Naive thymus-derived CD4-positive, alpha-beta T cell (primary cell): ENCODE measurements at regions not wholly inside any gene's neighbourhood (a gene's known extent, or its start where the extent isn't known, plus 50 kb on each side); places are given as distances from the start of the nearest gene placed in this dataset.

ENCODE experiments used
- ATAC-seq: fragments of 150-1000 bp; cut with Tn5 transposase; 2 replicates; pipeline ENCODE4 v1.10.0; 2021; ENCODE audit warnings: mild to moderate bottlenecking, moderate library complexity
- CTCF ChIA-PET: fragments of 350-600 bp; sonication (Branson Sonifier 250); formaldehyde crosslinking; loops from one replicate; lab custom pipeline; 2021; ENCODE audit warnings: antibody characterized with exemption; lab: Charles Lee
- POLR2A ChIA-PET: fragments of 350-600 bp; sonication (Branson Sonifier 250); formaldehyde crosslinking; loops from one replicate; lab custom pipeline; 2021; ENCODE audit warnings: antibody characterized with exemption, inconsistent platforms; lab: Charles Lee
- DNase-seq, 9 donors: peaks; one replicate each; pipeline versions ENCODE4 v3.0.0 to v3.0.0-alpha.2; 2020 to 2022; ENCODE audit warnings: mixed read lengths in 1 of 9
- H3K27ac ChIP-seq: one replicate; pipeline ENCODE4 v1.7.0; 2013; ENCODE audit warnings: mild to moderate bottlenecking, low read depth, low read length, moderate library complexity
- H3K27me3 ChIP-seq, 2 donors: one replicate each; pipeline ENCODE4 v1.7.0; 2013; ENCODE audit warnings: low read length in 2 of 2, mild to moderate bottlenecking in 2 of 2, moderate library complexity in 2 of 2; ENCODE audit not compliant: control insufficient read depth in 2 of 2, insufficient read depth in 2 of 2
- H3K36me3 ChIP-seq, 3 experiments: 1 replicate in 2 of 3; 2 replicates in 1 of 3; pipeline ENCODE4 v1.7.0; 2013; ENCODE audit warnings: low read length in 3 of 3, mild to moderate bottlenecking in 3 of 3, moderate library complexity in 1 of 3; ENCODE audit not compliant: insufficient read depth in 3 of 3, control insufficient read depth in 2 of 3
- H3K4me1 ChIP-seq, 2 donors: one replicate each; pipeline ENCODE4 v1.7.0; 2013; ENCODE audit warnings: low read length in 2 of 2, mild to moderate bottlenecking in 2 of 2, moderate library complexity in 1 of 2; ENCODE audit not compliant: control insufficient read depth in 2 of 2, insufficient read depth in 2 of 2
- H3K4me3 ChIP-seq: 2 replicates; pipeline ENCODE4 v1.7.0; 2013; ENCODE audit warnings: mild to moderate bottlenecking, low read length
- H3K9me3 ChIP-seq, 3 experiments: 1 replicate in 2 of 3; 2 replicates in 1 of 3; pipeline ENCODE4 v1.7.0; 2013; ENCODE audit warnings: low read length in 3 of 3; ENCODE audit not compliant: control insufficient read depth in 2 of 3
- H3K27ac Mint-ChIP-seq, 9 donors: one replicate each; pipeline ENCODE4 v1.8.0; 2020 to 2022; ENCODE audit warnings: mixed read lengths in 9 of 9, mild to moderate bottlenecking in 8 of 9, moderate library complexity in 5 of 9, inconsistent platforms in 2 of 9
- H3K27me3 Mint-ChIP-seq, 5 donors: one replicate each; pipeline ENCODE4 v1.8.0; 2021 to 2022; ENCODE audit warnings: mixed read lengths in 5 of 5, mild to moderate bottlenecking in 1 of 5
- H3K36me3 Mint-ChIP-seq, 5 donors: one replicate each; pipeline ENCODE4 v1.8.0; 2020 to 2022; ENCODE audit warnings: mixed read lengths in 5 of 5, mild to moderate bottlenecking in 3 of 5, inconsistent platforms in 1 of 5
- H3K4me1 Mint-ChIP-seq, 7 donors: one replicate each; pipeline ENCODE4 v1.8.0; 2020 to 2022; ENCODE audit warnings: mixed read lengths in 7 of 7, mild to moderate bottlenecking in 3 of 7, inconsistent platforms in 1 of 7
- H3K4me3 Mint-ChIP-seq, 10 donors: one replicate each; pipeline ENCODE4 v1.8.0; 2020 to 2022; ENCODE audit warnings: mild to moderate bottlenecking in 10 of 10, mixed read lengths in 10 of 10, moderate library complexity in 6 of 10, inconsistent platforms in 2 of 10
- H3K9me3 Mint-ChIP-seq, 11 donors: one replicate each; pipeline ENCODE4 v1.8.0; 2020 to 2022; ENCODE audit warnings: mixed read lengths in 11 of 11, mild to moderate bottlenecking in 4 of 11, inconsistent platforms in 1 of 11, moderate library complexity in 1 of 11
- intact Hi-C, 2 donors: fragments of 100-400 bp; cut with micrococcal nuclease; formaldehyde crosslinking; loops; one replicate each; pipeline ENCODE4 v1.15.1; 2023

DNA sequence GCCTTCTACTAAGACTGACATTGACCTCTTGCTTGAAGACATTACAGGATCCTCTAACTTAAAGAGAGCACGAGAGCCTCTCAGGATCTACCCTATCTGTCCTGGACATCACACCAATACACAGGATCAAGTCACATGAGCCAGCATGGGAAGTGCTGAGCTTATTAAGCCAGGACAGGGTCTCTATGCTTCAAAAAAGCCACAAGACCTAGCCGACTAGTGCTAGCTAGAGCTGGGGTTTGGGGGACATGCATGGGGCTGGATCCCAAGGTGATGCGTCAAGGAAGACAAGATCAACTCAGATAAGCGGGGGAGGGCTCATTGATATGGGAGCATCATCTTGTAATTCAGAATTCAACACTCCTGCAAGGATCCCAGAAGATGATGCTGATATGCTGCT, 167.2 kb upstream of the TAB2 start:
- POLR2A ChIA-PET, result interaction anchor here (0.8 to 1.2 kb wide), 3 partner anchors 12 to 281 kb away, joined by 3 to 10 read pairs (median 3); no protein-coding TSS in a partner anchor
- CTCF ChIA-PET, result no interaction called here
- H3K27me3 Mint-ChIP-seq, result no peaks in the 10 kb centered on the region
- peak overlapping the region in 1 of 10 donors; percentile 41 for H3K4me3 Mint-ChIP-seq
- intact Hi-C loops, result loop anchor here in 1 of 2 donors (5.0 kb wide), 1 partner anchor 37 kb away; no protein-coding TSS in a partner anchor
- Histone ChIP-seq H3K9me3 (no peaks in the 10 kb centered on the region), H3K27ac (no peak overlapping the region), H3K36me3 (no peaks in the 10 kb centered on the region), H3K4me3 (no peak overlapping the region), H3K27me3 (no peaks in the 10 kb centered on the region), H3K4me1 (peaks cover 38 to 48% of the 10 kb centered on the region in 2 donors)
- H3K4me1 Mint-ChIP-seq, result peaks cover 54 to 96% (median 64%) of the 10 kb centered on the region in 7 donors
- DNase-seq, result no peak
- H3K9me3 Mint-ChIP-seq, result peaks cover under 1 to 32% (median 7%) of the 10 kb centered on the region in 11 donors
- peaks cover 10 to 72% (median 14%) of the 10 kb centered on the region in 5 donors for H3K36me3 Mint-ChIP-seq
- no peak for ATAC-seq
- H3K27ac Mint-ChIP-seq, result peak overlapping the region in 3 of 9 donors; percentile 5 to 96 (median 45)

DNA sequence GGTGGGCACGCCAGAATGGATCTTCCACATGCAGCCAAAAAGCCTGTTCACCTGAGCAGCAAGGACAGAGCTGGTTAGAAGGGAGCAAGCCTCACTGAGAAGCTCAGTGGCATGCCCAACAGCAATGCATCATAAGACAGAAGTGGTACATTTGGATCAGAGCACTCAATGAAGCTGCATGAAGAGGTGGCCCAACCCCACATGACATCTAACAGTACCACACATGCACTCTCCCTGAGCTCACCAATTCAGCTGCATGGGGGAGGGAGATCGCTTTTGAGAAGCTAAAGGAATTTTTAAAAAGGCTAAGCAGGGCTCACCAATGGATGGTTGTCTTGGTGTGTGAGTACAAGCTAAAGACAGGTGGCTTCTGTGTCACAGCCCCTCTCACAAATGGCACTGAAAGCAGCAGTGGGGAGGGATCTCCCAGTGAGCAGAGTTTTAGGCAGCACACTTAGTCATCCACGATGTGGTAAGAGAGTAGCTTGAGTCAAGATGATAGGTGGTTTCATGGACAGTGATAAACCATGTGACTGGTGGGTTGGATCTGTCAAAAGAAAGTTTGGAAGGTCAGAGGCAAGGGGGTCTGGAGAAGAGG, 166.6 kb upstream of the TAB2 start:
- Mint-ChIP-seq H3K4me3 (peak overlapping the region in 1 of 10 donors; percentile 41), H3K27ac (peak overlapping the region in 5 of 9 donors; percentile 12 to 96 (median 71)), H3K27me3 (no peaks in the 10 kb centered on the region), H3K36me3 (peaks cover 7 to 71% (median 13%) of the 10 kb centered on the region in 5 donors), H3K9me3 (peaks cover 0 to 31% (median 7%) of the 10 kb centered on the region in 11 donors), H3K4me1 (peaks cover 58 to 94% (median 67%) of the 10 kb centered on the region in 7 donors)
- no peak for ATAC-seq
- intact Hi-C loops, result loop anchor here in 1 of 2 donors (5.0 kb wide), 1 partner anchor 36 kb away; no protein-coding TSS in a partner anchor
- no peaks in the 10 kb centered on the region for H3K9me3 ChIP-seq
- CTCF ChIA-PET, result no interaction called here
- peaks cover 38 to 48% of the 10 kb centered on the region in 2 donors for H3K4me1 ChIP-seq
- no peaks in the 10 kb centered on the region for H3K27me3 ChIP-seq
- H3K36me3 ChIP-seq, result no peaks in the 10 kb centered on the region
- POLR2A ChIA-PET, result interaction anchor here (0.6 to 1.2 kb wide), 5 partner anchors 12 to 281 kb away, joined by 3 to 10 read pairs (median 3); no protein-coding TSS in a partner anchor
- H3K4me3 ChIP-seq, result no peak overlapping the region
- H3K27ac ChIP-seq, result no peak overlapping the region
- DNase-seq, result peak in 1 of 9 donors; percentile 53

DNA sequence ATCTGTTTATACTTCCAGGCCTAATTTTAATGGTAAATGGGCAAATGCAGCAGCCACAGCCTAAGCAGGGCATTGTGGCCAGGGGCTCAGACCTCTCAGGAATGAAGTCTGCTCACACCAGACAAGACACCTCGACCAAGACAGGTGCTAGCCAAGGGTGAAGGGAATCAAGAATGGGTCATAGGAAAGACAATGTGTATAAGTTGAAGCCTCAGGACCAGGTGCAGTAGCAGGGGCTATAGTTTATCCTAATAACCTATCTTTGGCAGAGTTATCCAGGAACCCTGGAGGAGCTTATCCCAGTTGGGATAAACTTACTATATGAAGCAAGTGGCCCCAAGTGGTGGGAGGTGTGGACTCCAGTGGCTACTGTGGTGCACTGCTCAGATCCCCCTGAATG, 165.0 kb upstream of the TAB2 start:
- H3K27ac Mint-ChIP-seq, result peak overlapping the region in 5 of 9 donors; percentile 28 to 98 (median 77)
- no peak overlapping the region for H3K27ac ChIP-seq

DNA sequence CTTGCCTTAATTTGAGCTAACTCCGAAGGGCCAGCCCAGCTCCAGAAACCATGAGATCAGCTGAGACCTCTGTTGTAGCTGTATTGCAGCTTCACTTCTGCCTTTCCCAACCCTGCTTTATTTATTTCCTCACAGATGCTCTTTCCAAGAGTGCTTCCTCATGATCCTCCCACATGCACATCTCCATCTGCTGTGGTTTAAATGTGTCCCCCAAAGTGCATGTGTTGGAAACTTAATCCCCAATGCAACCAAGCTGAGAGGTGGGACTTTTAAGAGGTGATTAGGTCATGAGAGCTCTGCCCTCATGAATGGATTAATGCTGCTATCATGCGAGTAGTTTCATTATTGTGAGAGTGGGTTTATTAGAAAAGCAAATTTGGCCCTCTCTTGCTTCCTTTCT, 164.4 kb upstream of the TAB2 start:
- ChIA-PET POLR2A (interaction anchor here (0.6 to 1.5 kb wide), 7 partner anchors 8 to 94 kb away, joined by 3 to 4 read pairs (median 3); no protein-coding TSS in a partner anchor), CTCF (interaction anchor here (0.8 kb wide), 1 partner anchor 13 kb away, joined by 3 read pairs; no protein-coding TSS in a partner anchor)
- Mint-ChIP-seq H3K4me3 (peak overlapping the region in 4 of 10 donors; percentile 12 to 63 (median 19)), H3K27me3 (no peaks in the 10 kb centered on the region), H3K9me3 (peaks cover 0 to 33% (median 7%) of the 10 kb centered on the region in 11 donors), H3K27ac (peak overlapping the region in 6 of 9 donors; percentile 9 to 98 (median 68)), H3K4me1 (peaks cover 42 to 73% (median 47%) of the 10 kb centered on the region in 7 donors), H3K36me3 (peaks cover 4 to 77% (median 14%) of the 10 kb centered on the region in 5 donors)
- Histone ChIP-seq H3K27me3 (no peaks in the 10 kb centered on the region), H3K36me3 (no peaks in the 10 kb centered on the region), H3K27ac (no peak overlapping the region), H3K4me1 (peaks cover 23 to 33% of the 10 kb centered on the region in 2 donors), H3K4me3 (no peak overlapping the region), H3K9me3 (no peaks in the 10 kb centered on the region)
- no peak for ATAC-seq
- no peak for DNase-seq
- intact Hi-C loops, result loop anchor here in 1 of 2 donors (2.0 to 5.0 kb wide), 2 partner anchors 14 to 34 kb away; no protein-coding TSS in a partner anchor

More for the DNA sequence above, 165.0 kb upstream of the TAB2 start:
- Mint-ChIP-seq H3K4me1 (peaks cover 47 to 79% (median 51%) of the 10 kb centered on the region in 7 donors), H3K9me3 (peaks cover 0 to 31% (median 7%) of the 10 kb centered on the region in 11 donors), H3K4me3 (peak overlapping the region in 1 of 10 donors; percentile 66), H3K36me3 (peaks cover 4 to 72% (median 14%) of the 10 kb centered on the region in 5 donors), H3K27me3 (no peaks in the 10 kb centered on the region)
- H3K4me1 ChIP-seq, result peaks cover 29 to 39% of the 10 kb centered on the region in 2 donors
- no peaks in the 10 kb centered on the region for H3K9me3 ChIP-seq
- intact Hi-C loops, result loop anchor here in 1 of 2 donors (2.0 to 5.0 kb wide), 2 partner anchors 14 to 35 kb away; no protein-coding TSS in a partner anchor
- ATAC-seq (no peak), DNase-seq (no peak)
- POLR2A ChIA-PET, result interaction anchor here (0.6 to 1.4 kb wide), 3 partner anchors 8 to 71 kb away, joined by 3 read pairs; no protein-coding TSS in a partner anchor
- CTCF ChIA-PET, result interaction anchor here (0.8 kb wide), 1 partner anchor 12 kb away, joined by 3 read pairs; no protein-coding TSS in a partner anchor
- no peaks in the 10 kb centered on the region for H3K36me3 ChIP-seq
- no peaks in the 10 kb centered on the region for H3K27me3 ChIP-seq
- no peak overlapping the region for H3K4me3 ChIP-seq

DNA sequence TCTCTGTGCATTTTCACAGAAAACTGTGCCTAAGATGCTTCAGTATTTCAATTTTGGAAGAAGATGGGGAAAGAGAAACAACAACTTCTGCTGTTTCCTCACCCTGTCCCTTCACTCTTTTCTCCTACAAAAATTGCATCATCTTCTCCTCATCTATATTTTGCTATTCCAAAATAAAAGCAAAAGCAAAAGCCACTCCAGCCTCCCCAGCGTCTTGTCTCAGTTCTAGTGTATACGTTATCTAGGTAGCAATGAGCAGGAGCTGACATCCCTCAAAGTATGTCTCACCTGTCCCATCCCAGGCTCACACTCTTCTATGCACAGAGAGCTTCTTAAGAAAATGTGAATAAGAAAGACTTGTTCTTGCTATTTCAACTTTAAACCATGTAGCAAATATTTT, 163.8 kb upstream of the TAB2 start:
- DNase-seq (no peak), ATAC-seq (no peak)
- Mint-ChIP-seq H3K27ac (peak overlapping the region in 8 of 9 donors; percentile 9 to 98 (median 60)), H3K36me3 (peaks cover 4 to 80% (median 14%) of the 10 kb centered on the region in 5 donors), H3K4me3 (peak overlapping the region in 5 of 10 donors; percentile 3 to 63 (median 21)), H3K4me1 (peaks cover 36 to 67% (median 45%) of the 10 kb centered on the region in 7 donors), H3K27me3 (no peaks in the 10 kb centered on the region), H3K9me3 (peaks cover 0 to 35% (median 7%) of the 10 kb centered on the region in 11 donors)
- intact Hi-C loops, result loop anchor here in 1 of 2 donors (2.0 to 5.0 kb wide), 3 partner anchors 13 to 34 kb away; no protein-coding TSS in a partner anchor
- Histone ChIP-seq H3K36me3 (no peaks in the 10 kb centered on the region), H3K4me1 (peaks cover 19 to 29% of the 10 kb centered on the region in 2 donors), H3K4me3 (no peak overlapping the region), H3K27me3 (no peaks in the 10 kb centered on the region), H3K27ac (no peak overlapping the region), H3K9me3 (no peaks in the 10 kb centered on the region)
- POLR2A ChIA-PET, result interaction anchor here (0.7 to 1.5 kb wide), 7 partner anchors 9 to 108 kb away, joined by 3 to 6 read pairs (median 3); no protein-coding TSS in a partner anchor
- CTCF ChIA-PET, result interaction anchor here (0.7 to 1.1 kb wide), 2 partner anchors 93 to 278 kb away, joined by 3 read pairs; no protein-coding TSS in a partner anchor

DNA sequence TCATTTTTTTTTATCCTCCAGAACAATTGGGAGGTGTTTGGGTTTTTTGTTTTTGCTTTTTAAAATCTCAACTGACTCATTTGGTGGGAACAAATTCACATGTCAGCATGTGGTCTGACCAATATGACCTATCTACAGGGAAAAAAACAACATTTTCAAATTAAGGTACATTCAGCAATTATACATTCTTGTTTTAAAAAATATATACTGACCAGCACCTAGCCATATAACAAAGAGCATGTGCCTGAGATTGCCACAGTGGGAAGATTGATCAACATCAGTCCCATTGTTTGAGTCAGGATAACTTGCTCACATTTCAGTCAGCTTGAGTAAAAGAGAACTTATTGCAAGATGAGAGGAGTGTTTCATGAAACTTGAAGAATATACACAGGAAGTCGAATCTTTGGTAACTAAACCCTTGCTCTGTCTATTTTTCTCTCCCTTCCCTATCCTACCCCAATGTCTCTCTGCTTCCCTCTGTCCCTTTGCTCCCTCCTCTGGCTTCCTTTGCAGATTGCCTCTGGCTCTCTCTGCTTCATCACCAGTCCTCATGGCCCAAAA, 163.2 kb upstream of the TAB2 start:
- no peak overlapping the region for H3K4me3 ChIP-seq
- Mint-ChIP-seq H3K4me1 (peaks cover 30 to 65% (median 39%) of the 10 kb centered on the region in 7 donors), H3K9me3 (peaks cover 0 to 32% (median 4%) of the 10 kb centered on the region in 11 donors), H3K36me3 (peaks cover 2 to 79% (median 8%) of the 10 kb centered on the region in 5 donors), H3K27me3 (no peaks in the 10 kb centered on the region), H3K4me3 (peak overlapping the region in 5 of 10 donors; percentile 5 to 68 (median 40)), H3K27ac (peak overlapping the region; percentile 9 to 98 (median 76))
- H3K9me3 ChIP-seq, result no peaks in the 10 kb centered on the region
- H3K27ac ChIP-seq, result no peak overlapping the region
- no peaks in the 10 kb centered on the region for H3K36me3 ChIP-seq
- intact Hi-C loops, result loop anchor here in 1 of 2 donors (2.0 to 5.0 kb wide), 2 partner anchors 26 to 33 kb away; no protein-coding TSS in a partner anchor
- peaks cover 13 to 23% of the 10 kb centered on the region in 2 donors for H3K4me1 ChIP-seq
- DNase-seq (no peak), ATAC-seq (no peak)
- ChIA-PET POLR2A (interaction anchor here (0.6 to 1.5 kb wide), 9 partner anchors 9 to 269 kb away, joined by 3 to 6 read pairs (median 3); no protein-coding TSS in a partner anchor), CTCF (interaction anchor here (0.6 to 1.1 kb wide), 3 partner anchors 93 to 277 kb away, joined by 3 read pairs; no protein-coding TSS in a partner anchor)
- H3K27me3 ChIP-seq, result no peaks in the 10 kb centered on the region
